A549 (cell line): ENCODE measurements at regions not wholly inside any gene's neighbourhood (a gene's known extent, or its start where the extent isn't known, plus 50 kb on each side); places are given as distances from the start of the nearest gene placed in this dataset.

Experiments used
- CEBPB ChIP-seq, 2 experiments: fragments of >200 bp in 1 of 2; sonication (Bioruptor Twin) in 1 of 2; formaldehyde crosslinking in 1 of 2; IDR thresholded peaks; 2 replicates each; pipeline ENCODE4 v1.6.1; 2012 to 2016
- CHD2 ChIP-seq: fragments of 150-350 bp; IDR thresholded peaks from 2 replicates; pipeline ENCODE4 v1.6.1; 2014; ENCODE audit warnings: low read length; ENCODE audit not compliant: partially characterized antibody
- JUN ChIP-seq, 2 experiments: fragments of >200 bp; sonication (Bioruptor Twin); formaldehyde crosslinking; IDR thresholded peaks; 2 replicates in 1 of 2; 3 replicates in 1 of 2; pipeline ENCODE4 v1.6.1; 2016 to 2017
- KDM5A ChIP-seq: fragments of 200-600 bp; sonication (generic); IDR thresholded peaks from 2 replicates; pipeline ENCODE4 v1.6.1; 2016; ENCODE audit warnings: antibody characterized with exemption, mild to moderate bottlenecking
- MYC ChIP-seq: IDR thresholded peaks from 2 replicates; pipeline ENCODE4 v1.6.1; 2012; ENCODE audit warnings: mild to moderate bottlenecking, inconsistent platforms, low read length, improper control_type of control experiment, borderline replicate concordance
- PHF8 ChIP-seq: fragments of 200-600 bp; sonication (generic); IDR thresholded peaks from 2 replicates; pipeline ENCODE4 v1.6.1; 2016; ENCODE audit warnings: low read depth, mild to moderate bottlenecking, antibody characterized with exemption, moderate library complexity, borderline replicate concordance
- POLR2A ChIP-seq: IDR thresholded peaks from 2 replicates; pipeline ENCODE4 v1.6.1; 2012; ENCODE audit warnings: mild to moderate bottlenecking, low read length
- POLR2AphosphoS2 ChIP-seq: conservative IDR thresholded peaks from 2 replicates; pipeline ENCODE4 v1.6.1; 2012; ENCODE audit warnings: low read length, improper control_type of control experiment, inconsistent platforms
- RCOR1 ChIP-seq: fragments of 150-350 bp; IDR thresholded peaks from 2 replicates; pipeline ENCODE4 v1.6.1; 2014; ENCODE audit warnings: antibody characterized with exemption, low read length, low read depth
- RFX5 ChIP-seq: fragments of 450-650 bp; IDR thresholded peaks from 2 replicates; pipeline ENCODE4 v1.7.1; 2014; ENCODE audit warnings: antibody characterized with exemption, mild to moderate bottlenecking, moderate library complexity
- TF ChIP-seq, protein P1 (sequence below): fragments of >200 bp; sonication (Bioruptor Twin); formaldehyde crosslinking; IDR thresholded peaks from 3 replicates; pipeline ENCODE4 v1.5.1; 2016
- TF ChIP-seq, protein P2 (sequence below): IDR thresholded peaks from 2 replicates; pipeline ENCODE4 v1.6.1; 2012

DNA sequence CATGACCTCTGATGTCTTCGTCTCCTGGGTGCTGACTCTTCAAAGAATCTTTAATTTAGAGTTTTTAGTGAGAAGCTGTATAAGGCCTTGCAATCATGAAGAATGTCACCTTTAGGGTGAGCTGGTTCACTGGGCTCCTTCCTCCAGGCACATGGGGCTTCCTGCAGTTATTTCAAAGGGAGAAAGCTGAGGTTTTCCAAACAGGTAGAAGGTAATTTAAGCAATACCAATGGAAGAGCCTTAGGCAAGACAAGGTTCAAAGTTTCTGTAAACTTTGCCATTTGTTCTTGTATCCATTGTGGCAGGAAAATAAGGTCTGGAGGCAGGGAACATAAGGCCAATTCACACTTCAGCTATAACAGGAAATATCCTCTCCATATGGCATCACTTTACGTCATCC is 88.0 kb upstream of the EIF5 start:
- TF ChIP-seq CEBPB (IDR thresholded peaks at IDR 0.05) (no peak), JUN (IDR thresholded peaks at IDR 0.05) (no peak), POLR2A (no peak), RFX5 (no peak), CHD2 (no peak), POLR2AphosphoS2 (no peak), KDM5A (no peak), MYC (no peak), PHF8 (no peak), RCOR1 (no peak)
- TF ChIP-seq, protein P1, sequence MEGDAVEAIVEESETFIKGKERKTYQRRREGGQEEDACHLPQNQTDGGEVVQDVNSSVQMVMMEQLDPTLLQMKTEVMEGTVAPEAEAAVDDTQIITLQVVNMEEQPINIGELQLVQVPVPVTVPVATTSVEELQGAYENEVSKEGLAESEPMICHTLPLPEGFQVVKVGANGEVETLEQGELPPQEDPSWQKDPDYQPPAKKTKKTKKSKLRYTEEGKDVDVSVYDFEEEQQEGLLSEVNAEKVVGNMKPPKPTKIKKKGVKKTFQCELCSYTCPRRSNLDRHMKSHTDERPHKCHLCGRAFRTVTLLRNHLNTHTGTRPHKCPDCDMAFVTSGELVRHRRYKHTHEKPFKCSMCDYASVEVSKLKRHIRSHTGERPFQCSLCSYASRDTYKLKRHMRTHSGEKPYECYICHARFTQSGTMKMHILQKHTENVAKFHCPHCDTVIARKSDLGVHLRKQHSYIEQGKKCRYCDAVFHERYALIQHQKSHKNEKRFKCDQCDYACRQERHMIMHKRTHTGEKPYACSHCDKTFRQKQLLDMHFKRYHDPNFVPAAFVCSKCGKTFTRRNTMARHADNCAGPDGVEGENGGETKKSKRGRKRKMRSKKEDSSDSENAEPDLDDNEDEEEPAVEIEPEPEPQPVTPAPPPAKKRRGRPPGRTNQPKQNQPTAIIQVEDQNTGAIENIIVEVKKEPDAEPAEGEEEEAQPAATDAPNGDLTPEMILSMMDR, result no peak
- TF ChIP-seq, protein P2, sequence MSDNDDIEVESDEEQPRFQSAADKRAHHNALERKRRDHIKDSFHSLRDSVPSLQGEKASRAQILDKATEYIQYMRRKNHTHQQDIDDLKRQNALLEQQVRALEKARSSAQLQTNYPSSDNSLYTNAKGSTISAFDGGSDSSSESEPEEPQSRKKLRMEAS, result no peak; the same call in 1 of the 2 replicates
